ENCODE measurements at regions not wholly inside any gene's neighbourhood (a gene's known extent, or its start where the extent isn't known, plus 50 kb on each side); places are given as distances from the start of the nearest gene placed in this dataset.

DNA sequence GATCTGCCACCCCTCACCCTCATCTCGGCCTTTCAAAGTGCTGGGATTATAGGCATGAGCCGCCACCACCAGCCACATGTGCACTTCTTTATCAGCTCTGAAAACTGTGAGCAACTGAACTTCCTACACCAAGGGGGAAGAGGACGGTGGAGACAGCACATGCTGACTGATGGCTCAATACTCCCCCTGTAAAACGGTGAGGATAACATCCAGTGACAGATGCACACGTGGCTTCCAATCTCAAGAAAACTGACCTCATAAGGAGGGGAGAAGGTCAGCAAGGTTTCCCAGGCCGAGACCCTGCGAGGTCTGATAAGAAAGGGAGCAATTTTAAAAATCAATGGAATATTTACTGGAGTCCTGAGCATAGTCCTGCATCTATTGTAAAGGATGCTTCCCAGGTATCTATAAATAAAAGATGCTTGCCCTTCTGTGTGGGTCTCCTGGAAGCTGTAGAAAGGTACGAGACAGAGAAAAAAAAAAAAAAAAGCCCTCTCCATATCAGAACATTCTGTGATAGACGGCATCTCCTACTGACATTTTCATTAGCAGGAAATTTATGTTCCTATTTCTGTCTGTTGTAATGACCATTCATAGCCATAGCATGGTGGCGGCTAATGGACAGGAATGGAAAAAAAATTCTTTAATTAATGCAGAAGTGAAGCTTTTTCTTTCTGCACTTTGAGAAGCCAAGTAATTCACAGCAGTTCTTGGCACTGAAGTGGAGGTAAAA lies 385.1 kb downstream of the ZNF536 start:
- no peak for DNase-seq (ENCODE audit: extremely low read depth in 1 of 2, low read depth in 1 of 2)

DNA sequence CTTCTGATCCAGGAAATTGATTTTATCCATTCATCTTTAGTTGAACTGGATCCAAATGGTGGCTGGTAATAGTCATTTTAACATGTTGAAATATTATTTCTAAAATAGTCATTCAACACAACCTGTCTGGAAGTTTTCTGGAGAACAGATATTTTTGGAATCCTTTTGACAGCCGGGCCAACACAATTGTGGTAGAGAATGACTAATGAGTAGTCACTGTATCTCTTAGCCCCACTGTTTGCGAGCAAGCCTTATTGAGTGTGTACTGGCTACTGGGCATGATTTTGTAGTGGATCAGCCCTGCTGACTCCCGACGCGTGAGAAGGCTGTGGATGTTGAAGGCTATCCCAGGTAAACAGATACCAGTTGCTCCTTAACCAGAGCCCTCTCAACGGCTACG lies 383.4 kb downstream of the ZNF536 start:
- DNase-seq (ENCODE audit: extremely low read depth in 1 of 2, low read depth in 1 of 2): no peak

DNA sequence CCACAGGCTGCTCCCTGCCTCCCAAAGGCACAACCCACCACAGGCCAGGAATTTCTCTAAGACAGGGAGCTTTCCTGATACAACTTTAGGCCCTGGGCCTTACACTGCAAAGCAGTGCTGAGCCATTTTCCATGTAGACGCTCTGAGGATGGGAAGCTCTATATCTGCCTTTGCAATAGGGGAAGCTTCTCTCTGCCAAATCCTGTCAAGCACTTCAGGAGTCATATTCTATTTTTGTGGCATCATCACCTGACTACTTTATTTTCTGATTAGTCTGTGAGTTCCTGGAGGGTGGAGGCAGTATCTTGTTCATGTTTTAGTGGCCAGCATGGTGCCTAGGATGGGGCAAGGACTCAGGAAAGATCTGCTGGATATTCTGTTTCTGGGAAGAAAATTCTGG lies 382.0 kb downstream of the ZNF536 start:
- DNase-seq (ENCODE audit: extremely low read depth in 1 of 2, low read depth in 1 of 2): no peak

DNA sequence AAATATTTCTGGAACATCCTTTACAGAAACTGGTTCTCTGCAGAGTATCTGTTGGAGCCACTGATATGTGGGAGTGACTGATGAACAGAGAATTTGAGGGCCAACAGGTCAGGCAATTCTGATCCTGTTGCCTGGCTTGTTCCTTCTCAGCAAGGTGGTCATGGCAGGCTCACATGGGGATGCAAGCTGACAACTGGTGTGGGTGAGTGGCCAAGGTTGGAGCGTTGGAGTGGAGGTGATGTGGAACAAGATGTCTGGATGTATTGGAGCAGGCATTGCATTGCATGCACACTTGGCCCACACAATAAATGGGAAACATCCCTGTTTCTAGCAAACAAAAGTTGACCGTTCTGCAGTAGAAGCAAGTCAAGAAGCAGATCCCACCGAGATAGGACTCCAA lies 380.7 kb downstream of the ZNF536 start:
- DNase-seq (ENCODE audit: extremely low read depth in 1 of 2, low read depth in 1 of 2): no peak

DNA sequence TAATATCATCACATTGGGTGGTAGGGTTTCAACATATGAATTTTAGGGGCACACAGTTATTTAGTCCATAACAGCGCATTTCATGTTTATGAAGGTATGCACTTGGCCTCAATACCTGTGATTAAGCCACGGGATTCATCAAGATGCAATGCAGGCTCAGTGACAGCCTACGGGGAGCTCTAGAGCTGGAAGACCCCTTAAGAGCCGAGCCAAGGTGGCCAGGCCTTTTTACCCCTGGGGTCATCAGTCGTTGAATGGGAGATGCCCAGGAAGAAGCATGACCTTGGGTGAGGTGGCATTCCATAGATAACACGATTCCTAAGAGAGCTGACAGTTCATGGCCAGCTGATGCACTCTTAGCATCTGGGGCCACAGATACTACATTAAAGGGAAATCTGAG lies 380.0 kb downstream of the ZNF536 start:
- no peak for DNase-seq (ENCODE audit: extremely low read depth in 1 of 2, low read depth in 1 of 2)

DNA sequence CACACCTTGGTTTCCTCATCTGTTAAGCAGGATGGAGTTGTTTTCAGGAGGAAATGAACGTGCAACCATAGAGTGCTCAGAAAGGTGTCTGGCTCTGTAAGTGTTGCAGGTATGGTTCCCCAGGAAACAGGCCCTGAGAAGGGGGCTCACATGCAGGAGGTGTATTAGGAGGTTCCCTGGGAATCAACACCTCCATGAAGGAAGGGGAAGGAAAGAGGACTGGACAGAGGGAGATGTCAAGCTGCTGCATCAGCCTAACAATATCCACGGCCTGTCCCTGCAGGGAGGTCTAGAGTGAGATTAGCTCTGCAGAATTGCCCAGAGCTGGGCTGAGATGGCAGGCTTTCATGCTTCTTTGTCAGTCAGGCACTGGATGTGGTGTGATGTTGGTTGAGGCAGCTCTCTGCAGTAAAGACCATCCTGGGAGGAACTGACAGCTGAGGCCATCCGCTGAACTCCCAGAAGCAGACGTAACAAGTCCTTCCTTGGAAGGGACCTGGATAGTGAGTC lies 373.3 kb downstream of the ZNF536 start:
- no peak for DNase-seq (ENCODE audit: extremely low read depth in 1 of 2, low read depth in 1 of 2)

DNA sequence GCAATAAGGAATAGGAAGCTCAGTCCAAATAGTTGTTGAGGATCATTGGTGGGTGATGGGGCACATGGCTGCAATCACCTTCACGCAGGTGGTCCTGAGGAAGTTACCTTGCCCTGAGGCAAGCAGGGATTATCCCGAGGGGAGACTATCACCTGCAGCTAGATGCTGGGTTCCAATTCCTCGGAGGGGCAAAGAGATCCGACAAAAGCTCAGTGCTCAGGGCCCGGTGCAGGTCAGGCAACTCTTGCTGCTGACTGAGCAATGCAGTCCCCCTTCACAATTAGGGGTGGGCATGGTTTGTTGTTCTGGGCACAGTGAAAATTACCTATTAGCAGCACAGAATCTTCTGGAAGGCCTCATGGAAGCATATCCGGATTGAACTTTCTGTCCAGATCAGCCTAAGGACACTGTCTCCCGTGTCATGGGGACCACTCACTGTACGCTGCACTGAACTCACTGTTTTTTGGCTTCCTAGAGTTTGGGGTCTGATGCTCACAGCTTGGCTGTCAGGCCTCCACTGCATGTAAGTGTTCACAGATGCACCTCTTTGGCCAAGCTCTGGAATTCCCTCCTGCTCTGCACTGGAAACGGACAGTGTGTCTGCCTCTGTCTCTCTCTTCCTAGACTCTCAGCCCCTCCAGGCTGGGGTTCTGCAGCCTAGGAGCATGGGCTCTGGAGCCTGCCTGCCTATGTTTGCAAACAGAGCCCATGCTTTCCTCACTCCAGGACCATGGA lies 372.7 kb downstream of the ZNF536 start:
- DNase-seq (ENCODE audit: extremely low read depth in 1 of 2, low read depth in 1 of 2): no peak

DNA sequence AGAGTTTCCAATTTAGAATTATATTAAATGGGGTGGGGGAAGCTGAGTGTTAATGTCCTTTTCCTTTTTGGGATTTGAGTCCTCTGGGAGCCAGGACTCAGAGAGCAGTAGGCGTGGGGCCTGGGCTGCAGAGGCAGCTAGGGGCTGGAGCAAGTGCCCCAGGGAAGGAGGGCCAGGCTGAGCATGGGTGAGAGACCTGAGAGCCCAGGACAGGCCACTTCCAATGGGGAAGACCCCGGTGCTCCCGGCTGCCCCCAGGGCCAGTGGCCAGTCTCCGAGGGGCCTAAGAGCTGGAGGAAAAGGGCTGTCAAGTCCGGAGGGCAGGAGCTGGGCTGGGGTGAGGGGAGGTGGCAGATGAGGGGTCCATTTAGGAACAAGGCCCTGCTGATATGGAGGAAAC lies 371.5 kb downstream of the ZNF536 start:
- no peak for DNase-seq (ENCODE audit: extremely low read depth in 1 of 2, low read depth in 1 of 2)

DNA sequence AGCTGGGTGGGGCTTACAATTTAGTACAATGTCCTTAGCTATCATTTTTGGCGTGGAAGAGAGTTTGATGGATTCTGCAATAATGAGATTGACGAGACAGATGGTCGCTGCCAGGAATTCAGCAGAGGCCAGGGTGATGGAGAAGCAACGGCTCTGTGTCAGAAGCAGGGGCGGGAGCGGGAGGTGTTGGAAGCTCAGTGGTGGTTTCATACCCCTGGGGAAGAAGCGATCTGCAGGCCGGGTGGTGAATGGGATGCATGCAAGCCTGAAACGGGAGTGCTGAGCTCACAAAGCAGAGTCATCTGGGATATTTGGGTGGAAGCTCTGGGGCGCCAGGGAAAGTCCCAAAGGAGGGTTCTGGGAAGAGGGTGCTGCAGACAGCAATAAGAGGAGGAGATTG lies 370.8 kb downstream of the ZNF536 start:
- DNase-seq (ENCODE audit: extremely low read depth in 1 of 2, low read depth in 1 of 2): no peak

DNA sequence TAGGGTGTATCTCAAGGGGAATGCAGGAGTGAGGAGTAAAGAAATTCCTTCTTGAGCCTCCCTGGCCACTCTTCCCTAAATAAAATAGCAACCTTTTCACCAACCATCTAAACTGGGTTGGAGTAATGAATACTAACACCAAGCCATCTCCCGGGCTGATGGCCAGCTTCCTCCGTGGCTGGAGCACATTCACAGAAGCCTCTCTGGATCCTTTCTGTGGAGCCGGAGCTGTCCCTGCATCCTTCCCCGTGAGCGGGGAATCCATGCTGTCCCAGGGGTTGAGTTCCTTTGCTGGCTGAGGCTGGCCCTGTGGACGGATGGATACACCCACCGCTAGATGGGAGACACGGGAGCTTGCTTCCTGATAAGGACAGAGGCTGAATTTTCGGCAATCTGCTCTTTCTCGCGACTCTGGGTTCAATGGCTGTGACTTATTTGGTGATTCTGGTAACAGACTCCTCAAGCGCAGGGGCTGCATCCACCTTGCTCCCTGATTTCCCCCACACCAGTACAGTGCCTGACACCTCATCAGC lies 370.3 kb downstream of the ZNF536 start:
- DNase-seq (ENCODE audit: extremely low read depth in 1 of 2, low read depth in 1 of 2): no peak

DNA sequence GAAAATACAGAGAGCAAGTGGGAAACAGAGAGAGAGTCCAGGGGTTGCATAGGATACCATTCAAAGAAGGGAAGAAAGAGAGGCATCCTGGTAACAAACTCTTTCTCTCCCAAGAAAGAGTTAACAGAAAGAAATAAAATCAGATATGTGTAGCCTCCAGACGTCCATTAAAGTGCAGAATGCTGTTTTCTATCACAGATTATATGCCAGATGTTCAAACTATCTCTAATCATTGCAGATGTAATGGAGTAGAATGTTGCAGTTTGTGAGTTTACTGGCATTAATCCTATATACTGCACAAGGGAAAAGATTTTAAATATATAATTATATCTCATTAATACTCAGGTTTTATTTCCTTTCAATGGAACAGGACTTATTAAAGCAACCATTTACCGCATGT lies 369.4 kb downstream of the ZNF536 start:
- no peak for DNase-seq (ENCODE audit: extremely low read depth in 1 of 2, low read depth in 1 of 2)

DNA sequence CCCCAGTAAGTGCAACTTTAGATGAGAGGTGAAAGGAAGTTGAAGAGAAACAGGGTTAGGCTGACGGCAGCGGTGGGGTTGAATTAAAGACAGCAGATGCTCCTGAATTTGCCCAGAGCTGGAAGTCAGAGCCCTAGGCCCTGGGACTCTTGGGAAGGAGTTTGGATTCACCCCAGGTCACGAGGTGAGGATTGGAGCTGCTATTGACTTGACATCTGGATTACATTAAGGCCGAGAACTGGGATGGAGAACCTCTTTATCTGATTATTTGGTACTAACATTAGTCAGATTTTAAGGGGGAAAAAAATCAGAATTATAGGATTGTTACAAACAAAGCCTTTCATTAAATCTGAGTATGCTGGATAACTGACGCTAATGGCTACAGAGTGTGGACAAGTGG lies 367.2 kb downstream of the ZNF536 start:
- DNase-seq (ENCODE audit: extremely low read depth in 1 of 2, low read depth in 1 of 2): no peak

DNA sequence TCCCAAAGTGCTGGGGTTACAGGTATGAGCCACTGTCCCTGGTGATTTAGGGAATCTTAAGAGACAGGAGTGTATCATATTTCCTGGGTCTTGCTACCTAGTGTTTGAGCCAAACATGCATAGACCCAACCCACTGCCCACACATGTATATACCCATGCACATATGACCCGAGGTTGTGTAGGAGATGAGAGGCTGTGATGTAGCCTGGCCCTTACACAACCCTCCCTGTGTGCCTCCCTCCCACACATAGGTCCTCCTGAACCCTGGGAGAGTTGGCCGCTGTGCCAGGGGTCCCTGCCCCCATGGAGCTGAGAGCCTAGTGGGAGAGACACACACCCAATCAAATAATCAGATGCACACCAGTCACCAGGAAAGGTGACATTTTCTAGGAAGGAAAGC lies 365.9 kb downstream of the ZNF536 start:
- DNase-seq (ENCODE audit: extremely low read depth in 1 of 2, low read depth in 1 of 2): no peak

DNA sequence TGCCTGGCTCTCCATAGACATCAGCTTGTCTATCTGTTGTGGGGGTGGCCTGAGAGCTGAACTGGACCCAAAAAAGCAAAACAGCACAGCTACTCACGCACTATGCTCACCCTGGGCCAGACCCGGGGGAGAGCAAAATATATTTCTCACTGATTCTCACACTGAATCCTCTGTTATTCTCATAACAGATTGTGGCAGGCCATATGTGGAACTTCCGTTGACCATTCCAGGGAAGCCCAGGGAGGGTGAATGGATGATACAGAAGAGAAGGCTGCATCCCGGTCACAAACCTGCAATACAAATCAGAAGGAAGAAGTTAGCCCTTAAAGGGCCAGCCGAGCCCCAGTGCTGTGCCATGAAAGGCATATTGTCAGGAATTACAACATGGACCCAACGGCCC lies 362.5 kb downstream of the ZNF536 start:
- DNase-seq (ENCODE audit: extremely low read depth in 1 of 2, low read depth in 1 of 2): no peak

DNA sequence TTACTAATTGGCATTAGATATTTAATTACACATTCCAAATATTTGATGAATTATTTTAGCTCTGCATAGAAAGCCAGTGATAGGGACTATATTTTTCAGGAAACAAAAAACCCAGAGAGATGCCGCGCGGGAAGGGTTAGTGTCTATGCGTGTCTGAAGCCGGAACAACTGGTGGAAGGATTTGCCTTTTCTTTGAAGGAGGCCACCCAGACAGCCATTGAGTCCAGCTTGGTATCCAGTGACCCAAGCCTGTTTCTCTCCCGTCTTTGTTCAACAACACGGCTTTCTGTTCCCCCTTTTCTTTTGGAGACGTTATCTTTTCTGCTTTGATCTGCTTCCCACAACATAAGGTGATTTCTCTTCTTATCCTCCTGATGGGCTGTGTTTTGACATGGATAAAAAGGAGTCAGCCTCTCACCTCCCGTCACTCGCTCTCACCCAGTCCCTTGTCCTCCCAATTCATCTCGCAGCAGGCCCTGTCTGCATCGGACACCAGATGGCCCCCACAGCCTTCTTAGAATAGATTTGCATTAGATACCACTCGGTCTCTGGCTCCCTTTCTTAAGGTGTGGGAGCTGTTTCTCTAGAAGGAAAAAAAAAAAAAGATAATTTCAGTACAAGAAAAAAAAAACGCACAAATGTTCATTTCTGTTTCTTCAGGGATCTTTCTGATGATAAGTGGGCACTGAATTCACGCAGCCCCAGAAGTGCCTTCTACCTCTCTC lies 361.8 kb downstream of the ZNF536 start:
- DNase-seq (ENCODE audit: extremely low read depth in 1 of 2, low read depth in 1 of 2): no peak

DNA sequence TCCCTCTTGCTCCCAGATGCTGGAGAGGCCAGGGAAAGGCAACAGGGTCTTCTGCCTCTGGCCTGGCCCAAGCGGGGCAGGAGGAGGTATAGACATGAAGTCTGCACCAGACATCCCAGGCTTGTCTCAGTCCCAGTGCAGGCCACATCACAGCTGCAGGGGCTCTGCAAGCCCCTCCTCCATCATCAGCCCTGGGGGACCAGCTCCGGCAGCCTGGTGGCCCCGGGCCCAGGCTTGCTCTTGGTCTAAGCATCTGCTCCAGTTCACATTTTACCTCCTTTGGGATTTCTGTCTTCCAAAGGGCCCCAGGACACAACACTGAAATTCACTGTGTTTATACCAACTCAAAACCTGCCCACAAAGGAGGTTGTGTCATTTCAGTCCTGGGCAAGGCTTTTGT lies 359.4 kb downstream of the ZNF536 start:
- no peak for DNase-seq (ENCODE audit: extremely low read depth in 1 of 2, low read depth in 1 of 2)

DNA sequence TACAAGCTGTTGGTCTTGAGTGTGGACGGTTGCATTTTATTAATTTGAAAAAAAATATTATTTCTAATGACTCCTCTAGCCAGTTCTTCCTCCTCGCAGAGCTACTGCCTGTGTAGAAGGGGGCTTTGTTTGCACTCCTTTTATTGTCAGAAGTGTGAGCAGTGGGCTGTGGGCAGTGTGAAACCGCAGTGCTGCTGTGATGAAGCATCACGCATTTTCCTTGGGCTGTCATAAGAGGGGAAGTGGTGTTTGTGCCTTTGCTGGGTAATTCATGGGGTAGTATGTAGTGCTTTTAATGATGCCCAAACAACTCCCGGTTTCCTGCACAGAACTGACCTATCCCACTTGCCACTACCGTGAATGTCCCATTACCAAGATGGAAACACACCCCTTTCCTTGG lies 357.3 kb downstream of the ZNF536 start:
- DNase-seq (ENCODE audit: extremely low read depth in 1 of 2, low read depth in 1 of 2): no peak

DNA sequence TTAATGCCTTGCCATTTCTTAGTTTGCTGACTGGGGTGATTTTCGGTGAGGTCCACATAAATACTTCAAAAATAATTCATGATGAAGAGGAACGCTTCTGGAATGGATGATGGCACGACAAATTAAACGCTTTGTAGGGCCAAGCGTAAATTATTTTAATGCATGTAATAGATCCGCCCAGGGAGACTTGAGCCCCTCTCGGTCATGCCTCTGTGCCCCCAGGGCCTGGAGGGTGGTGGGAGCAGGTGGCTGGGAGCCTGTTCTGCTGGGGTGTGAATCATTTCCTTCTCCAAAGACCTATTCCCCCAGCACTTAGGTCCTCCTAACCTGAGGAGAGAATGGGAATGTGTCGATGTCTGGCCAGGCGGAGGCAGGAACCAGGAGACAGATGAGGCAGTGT lies 350.6 kb downstream of the ZNF536 start:
- no peak for DNase-seq (ENCODE audit: extremely low read depth in 1 of 2, low read depth in 1 of 2)

DNA sequence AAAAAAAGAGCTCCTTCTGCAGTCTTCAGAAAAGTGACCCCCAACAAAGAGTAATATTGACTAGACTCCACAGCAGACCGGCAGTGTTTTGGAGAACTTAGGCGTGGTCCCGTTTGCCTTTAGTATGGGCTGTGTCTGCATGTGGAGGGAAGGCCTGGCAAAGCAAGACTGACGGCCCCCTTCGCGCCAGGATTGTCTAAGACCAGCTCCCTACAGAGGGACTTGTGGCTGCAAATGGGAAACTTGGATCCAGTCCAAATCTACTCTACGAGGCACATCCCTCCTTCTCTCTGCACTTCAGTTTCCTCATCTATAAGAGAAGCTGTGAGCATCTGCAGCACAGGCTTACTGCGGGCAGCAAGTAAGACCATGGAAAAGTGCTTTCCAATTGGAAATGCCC lies 350.0 kb downstream of the ZNF536 start:
- no peak for DNase-seq (ENCODE audit: extremely low read depth in 1 of 2, low read depth in 1 of 2)

DNA sequence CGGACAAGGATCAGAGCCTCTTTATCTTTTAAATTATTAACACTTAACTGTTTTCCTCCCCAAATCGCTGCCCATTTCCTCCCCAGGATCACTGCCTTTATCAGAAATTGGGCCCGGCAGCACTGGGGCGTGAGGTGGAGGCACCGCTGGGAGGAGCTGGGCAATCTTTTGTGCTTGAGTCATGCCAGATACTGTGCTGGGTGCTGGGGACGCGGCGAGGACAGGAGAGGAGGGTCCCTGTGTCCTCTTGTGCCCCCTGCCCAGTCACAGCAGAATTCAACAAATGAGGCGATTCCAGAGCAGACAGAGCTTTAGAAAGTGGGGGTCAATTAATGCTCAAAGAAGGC lies 347.8 kb downstream of the ZNF536 start:
- no peak for DNase-seq (ENCODE audit: extremely low read depth in 1 of 2, low read depth in 1 of 2)

DNA sequence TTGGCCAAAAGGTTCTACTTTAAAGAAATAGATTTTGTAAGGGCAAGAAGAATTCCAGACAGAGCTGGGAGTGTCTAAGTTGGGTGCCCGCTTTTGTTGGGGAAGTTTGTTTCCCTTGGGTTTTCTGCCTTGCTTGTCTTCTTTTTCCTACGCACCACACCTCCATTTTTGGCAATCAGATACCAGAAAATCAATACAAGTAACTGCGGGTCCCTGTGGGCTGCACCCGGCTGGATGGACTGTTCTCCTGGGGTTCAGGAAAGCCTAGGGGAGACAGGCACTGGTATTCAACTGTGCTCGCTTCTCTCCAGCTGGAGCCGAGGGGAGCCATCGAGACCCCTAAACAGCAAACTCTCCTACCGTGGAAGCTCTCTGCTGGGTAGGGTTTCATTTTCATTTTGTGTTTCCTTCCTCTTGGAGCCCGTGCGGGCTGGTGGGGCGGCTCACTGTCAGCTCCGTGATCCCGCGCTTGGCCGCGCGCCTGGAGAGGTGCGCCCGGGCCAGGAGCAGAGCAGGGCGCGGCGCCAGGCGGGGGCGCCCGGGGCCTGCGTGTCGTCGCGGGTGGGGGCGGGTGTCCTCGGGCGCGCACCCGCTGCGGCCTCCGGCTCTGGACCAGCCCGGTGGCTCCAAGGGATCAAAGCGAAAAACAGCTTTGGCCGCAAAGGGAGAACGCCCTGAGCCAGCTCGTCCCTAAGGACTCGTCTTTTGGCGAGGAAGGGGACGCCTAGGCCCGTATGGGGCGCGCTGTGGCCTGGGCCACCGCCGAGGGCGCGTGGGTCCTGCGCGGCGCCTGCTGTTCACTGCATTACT lies 347.2 kb downstream of the ZNF536 start:
- no peak for DNase-seq (ENCODE audit: extremely low read depth in 1 of 2, low read depth in 1 of 2)

All from stimulated activated CD8-positive, alpha-beta memory T cell treated with anti-CD3 and anti-CD28 coated beads, Interleukin-7, amount 100 ng/mL, for 48 hours (primary cell).